Omental fat pad (tissue), 3 donors: ENCODE measurements at regions not wholly inside any gene's neighbourhood (a gene's known extent, or its start where the extent isn't known, plus 50 kb on each side); places are given as distances from the start of the nearest gene placed in this dataset.

Experiments used
- ATAC-seq: fragments of 150-250 bp; one replicate; pipeline ENCODE4 v1.9.1; 2016; ENCODE audit warnings: mild to moderate bottlenecking, moderate library complexity; ENCODE audit not compliant: low FRiP score
- DNase-seq: peaks from one replicate; pipeline ENCODE4 v3.0.0-alpha.2; 2019; ENCODE audit warnings: low spot score
- TF ChIP-seq, protein P1 (sequence below), 3 donors: fragments of 450-650 bp; IDR thresholded peaks; one replicate each; pipeline ENCODE4 v1.5.1; 2016 to 2017; ENCODE audit warnings: antibody characterized with exemption in 3 of 3, mild to moderate bottlenecking in 3 of 3, moderate library complexity in 2 of 3

DNA sequence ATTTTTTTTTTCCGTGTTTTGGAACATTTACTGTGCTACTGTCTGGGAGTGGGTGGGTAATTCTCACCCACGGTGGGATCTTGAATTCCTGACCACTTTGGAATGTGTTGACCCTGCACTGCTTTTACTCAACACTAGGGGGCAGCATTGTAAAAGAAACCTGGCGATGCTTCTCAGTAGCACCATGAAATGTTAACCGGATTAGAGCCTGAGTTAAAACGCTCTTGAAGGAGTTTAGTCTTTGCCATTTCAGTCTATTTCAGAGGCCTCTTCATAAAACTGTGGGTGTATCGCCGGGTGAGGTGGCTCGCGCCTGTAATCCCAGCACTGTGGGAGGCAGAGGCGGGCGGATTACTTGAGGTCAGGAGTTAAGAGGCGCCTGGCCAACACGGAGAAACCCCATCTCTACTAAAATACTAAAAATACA lies 79.0 kb upstream of the PRNP start:
- ATAC-seq: peak; percentile 60

DNA sequence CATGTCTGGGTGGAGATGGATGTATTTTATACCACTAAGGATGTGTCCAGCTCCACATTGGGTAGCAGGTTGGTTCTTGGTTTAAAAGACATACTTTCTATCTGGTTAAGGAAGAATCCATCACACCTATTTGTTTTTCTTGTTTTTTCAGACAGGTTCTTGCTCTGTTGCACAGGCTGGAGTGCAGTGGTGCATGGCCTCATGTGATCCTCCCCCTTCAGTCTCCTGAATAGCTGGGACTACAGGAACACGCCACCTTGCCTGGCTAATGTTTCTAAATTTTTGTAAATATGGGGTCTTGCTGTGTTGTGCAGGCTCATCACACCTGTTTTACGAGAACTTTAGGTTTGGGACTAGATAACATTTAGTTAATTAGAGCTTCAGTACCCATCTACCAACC lies 80.2 kb upstream of the PRNP start:
- ATAC-seq (no peak), DNase-seq (no peak)
- TF ChIP-seq, protein P1, sequence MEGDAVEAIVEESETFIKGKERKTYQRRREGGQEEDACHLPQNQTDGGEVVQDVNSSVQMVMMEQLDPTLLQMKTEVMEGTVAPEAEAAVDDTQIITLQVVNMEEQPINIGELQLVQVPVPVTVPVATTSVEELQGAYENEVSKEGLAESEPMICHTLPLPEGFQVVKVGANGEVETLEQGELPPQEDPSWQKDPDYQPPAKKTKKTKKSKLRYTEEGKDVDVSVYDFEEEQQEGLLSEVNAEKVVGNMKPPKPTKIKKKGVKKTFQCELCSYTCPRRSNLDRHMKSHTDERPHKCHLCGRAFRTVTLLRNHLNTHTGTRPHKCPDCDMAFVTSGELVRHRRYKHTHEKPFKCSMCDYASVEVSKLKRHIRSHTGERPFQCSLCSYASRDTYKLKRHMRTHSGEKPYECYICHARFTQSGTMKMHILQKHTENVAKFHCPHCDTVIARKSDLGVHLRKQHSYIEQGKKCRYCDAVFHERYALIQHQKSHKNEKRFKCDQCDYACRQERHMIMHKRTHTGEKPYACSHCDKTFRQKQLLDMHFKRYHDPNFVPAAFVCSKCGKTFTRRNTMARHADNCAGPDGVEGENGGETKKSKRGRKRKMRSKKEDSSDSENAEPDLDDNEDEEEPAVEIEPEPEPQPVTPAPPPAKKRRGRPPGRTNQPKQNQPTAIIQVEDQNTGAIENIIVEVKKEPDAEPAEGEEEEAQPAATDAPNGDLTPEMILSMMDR (IDR thresholded peaks at IDR 0.05): no peak

More for the DNA sequence above, 79.0 kb upstream of the PRNP start:
- TF ChIP-seq, protein P1 (IDR thresholded peaks at IDR 0.05): peak in 2 of 3 donors; percentile 77 to 94
- peak; percentile 35 for DNase-seq

DNA sequence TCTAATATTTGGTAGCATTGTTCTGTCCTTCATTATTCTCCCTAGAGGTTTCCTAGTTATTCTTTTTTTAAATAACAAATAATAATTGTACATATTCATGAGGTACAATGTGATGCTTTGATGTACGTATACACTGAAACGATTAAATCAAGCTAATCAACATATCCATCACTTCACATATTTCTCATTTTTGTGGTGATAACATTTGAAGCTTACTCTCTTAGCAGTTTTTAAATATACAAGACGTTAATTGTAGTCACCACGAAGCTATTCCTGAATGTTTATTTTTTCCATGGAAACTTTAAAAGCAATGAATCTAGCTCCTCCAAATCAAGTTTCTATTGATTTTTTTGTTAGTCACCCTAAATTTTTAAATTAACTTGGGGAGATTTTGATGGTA lies 81.1 kb upstream of the PRNP start:
- ATAC-seq: no peak
- TF ChIP-seq, protein P1 (IDR thresholded peaks at IDR 0.05): no peak
- DNase-seq: no peak

DNA sequence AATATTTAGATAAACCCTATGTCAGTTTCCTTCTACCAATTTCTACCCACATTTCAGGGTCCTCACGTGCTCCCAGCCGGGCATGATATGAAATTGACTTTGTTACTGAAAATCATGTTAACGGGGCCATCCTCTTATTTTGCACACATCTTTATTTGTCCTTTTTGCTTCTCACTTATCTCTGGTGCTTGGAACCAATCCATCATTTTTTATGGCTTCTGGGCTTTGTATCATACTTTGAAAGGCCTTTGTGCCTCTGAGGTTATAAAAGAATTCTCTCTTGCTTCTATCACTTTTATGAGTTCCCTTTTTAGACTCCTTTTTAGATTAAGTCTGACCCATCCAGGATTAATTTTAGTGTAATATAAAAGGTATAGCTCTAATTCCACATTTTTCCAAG lies 81.7 kb upstream of the PRNP start:
- DNase-seq (no peak), ATAC-seq (no peak)
- TF ChIP-seq, protein P1 (IDR thresholded peaks at IDR 0.05): no peak

DNA sequence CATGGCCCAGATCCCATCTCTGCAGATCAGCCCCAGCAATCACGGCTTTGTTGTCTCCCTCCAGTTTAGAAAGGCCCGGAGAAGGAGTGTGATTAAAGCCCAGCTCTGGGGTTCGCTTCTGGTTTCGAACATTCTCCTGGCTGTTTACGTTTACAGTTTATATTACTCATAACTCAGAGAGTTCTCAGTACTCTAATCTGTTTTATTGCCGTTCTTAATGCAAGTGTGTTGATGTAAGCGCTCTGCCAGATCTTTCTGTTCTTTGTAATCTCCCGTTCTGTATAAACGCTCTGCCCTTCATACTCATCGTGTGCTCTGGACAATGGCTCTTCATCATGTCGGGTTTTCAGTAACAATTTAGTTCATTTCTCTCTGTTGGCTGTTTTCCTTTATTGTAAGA lies 82.5 kb upstream of the PRNP start:
- ATAC-seq (no peak), DNase-seq (no peak)
- TF ChIP-seq, protein P1 (IDR thresholded peaks at IDR 0.05): no peak

DNA sequence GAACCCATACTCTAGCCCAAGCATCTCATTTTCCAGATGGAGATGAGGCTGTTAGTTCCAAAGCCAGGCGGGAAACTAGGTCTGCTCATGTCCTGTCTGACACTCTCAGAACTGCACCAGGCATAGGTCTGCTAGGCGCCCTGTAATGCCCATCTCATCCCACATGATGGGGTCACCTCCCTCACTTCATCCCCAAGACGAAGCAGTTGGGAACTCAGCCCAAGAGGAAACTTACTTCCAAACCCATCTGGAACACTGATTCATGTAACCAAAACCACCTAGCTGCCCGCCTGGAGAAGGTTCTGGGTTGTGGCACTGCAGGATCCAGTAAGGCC lies 84.0 kb upstream of the PRNP start:
- DNase-seq: no peak
- TF ChIP-seq, protein P1 (IDR thresholded peaks at IDR 0.05): no peak
- ATAC-seq: no peak

DNA sequence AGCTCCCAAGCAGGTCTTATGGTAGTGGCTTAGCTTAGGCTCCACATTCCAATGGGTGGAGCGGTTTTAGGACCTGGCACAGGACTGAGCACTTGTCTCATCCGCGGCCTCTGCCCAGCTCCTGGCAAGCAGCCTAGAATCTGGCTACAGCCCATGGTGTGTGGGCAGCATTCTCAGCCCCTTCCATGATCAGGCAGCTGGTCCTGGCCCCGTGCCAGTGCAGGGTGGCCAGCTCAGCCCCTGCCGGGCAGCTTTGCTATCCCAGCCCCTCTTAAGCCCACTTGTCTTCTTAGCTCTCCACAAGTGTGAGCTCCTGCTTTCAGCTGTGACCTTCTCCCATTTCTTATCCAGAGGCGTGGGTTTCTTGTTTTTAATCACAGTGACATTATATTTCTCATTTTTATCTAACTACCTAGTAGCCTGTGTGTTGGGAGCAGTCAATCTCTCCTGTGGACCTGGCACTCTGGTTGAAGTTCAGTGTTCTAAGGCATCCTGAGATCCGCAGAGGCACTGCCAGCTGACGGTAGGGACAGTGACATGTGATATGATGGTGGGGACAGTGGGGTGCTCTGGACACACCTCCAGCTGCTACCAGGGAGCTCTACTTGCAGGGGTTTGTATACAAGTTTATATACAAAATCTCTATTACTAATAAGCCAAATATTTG lies 84.5 kb upstream of the PRNP start:
- peak; percentile 48 for ATAC-seq
- TF ChIP-seq, protein P1 (IDR thresholded peaks at IDR 0.05): no peak
- DNase-seq: no peak
